ENCODE measurements at regions not wholly inside any gene's neighbourhood (a gene's known extent, or its start where the extent isn't known, plus 50 kb on each side); places are given as distances from the start of the nearest gene placed in this dataset.

DNA sequence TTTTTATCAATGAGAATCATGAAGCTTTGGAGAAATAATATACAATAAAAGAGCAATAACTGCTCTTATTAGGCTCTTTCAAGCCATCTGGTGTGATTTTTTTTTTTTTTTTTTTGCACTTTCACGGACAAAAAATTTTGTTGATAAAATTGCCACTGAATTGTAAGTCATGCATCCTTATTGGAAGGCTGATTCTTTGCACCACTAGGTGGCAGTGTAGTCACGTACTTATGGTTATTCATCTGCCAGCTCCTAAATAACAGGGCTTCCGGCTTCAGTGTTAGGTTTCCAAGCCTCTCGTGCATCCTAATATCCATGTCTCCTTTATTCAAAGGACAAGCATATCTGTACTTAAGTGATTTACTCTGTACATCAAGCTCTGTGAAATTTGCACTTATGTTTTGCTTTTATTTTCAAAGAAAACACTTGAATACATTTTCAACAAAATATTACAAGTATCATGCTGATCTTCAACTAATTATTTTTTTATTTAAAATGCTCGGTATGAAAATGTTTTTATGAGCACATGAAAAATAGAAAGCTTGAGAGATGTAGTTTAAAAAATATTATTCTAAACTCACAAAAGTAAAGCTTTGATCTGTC is 1578.3 kb upstream of the TENM3 start:
- intact Hi-C loops (cut with micrococcal nuclease; ENCODE audit: unreplicated experiment), result loop anchor here (1.0 to 10.0 kb wide), 6 partner anchors 100 to 480 kb away; no protein-coding TSS in a partner anchor
- no peaks in the 10 kb centered on the region for H3K36me3 ChIP-seq (ENCODE audit: insufficient read depth, low read length, poor library complexity, severe bottlenecking)
- peak; percentile 95 for DNase-seq (ENCODE audit: low spot score)
- ChIA-PET POLR2A (ENCODE audit: low non-redundant PET) (interaction anchor here (0.6 to 0.7 kb wide), 2 partner anchors 99 to 276 kb away, joined by 3 to 24 read pairs; no protein-coding TSS in a partner anchor), CTCF (interaction anchor here (0.6 to 3.4 kb wide), 14 partner anchors 10 to 1539 kb away, joined by 3 to 17 read pairs (median 6); no protein-coding TSS in a partner anchor)
- H3K27ac ChIP-seq (ENCODE audit: low read depth, low read length, poor library complexity, severe bottlenecking), result peak overlapping the region; percentile 39
- no peak overlapping the region for H3K4me3 ChIP-seq (ENCODE audit: low read depth, low read length, poor library complexity, severe bottlenecking)
- peaks cover 28% of the 10 kb centered on the region for H3K4me1 ChIP-seq (ENCODE audit: insufficient read depth, low read length, poor library complexity, severe bottlenecking)
- BruUV-seq (replicated peaks), result no TSS peak
- no peaks in the 10 kb centered on the region for H3K9me3 ChIP-seq (ENCODE audit: low read depth, low read length, poor library complexity, severe bottlenecking)
- peak; percentile 84 for TF ChIP-seq CTCF (conservative IDR thresholded peaks at IDR 0.05; ENCODE audit: low read depth, low read length)
- no peak for TF ChIP-seq EZH2 (IDR thresholded peaks at IDR 0.05; ENCODE audit: borderline replicate concordance, low read depth, low read length, poor library complexity, severe bottlenecking)
- H3K27me3 ChIP-seq (replicated peaks; ENCODE audit: insufficient read depth, low read depth, low read length, poor library complexity), result no peaks in the 10 kb centered on the region

- intact Hi-C loops (cut with micrococcal nuclease; ENCODE audit: unreplicated experiment), result loop anchor here (2.0 to 10.0 kb wide), 5 partner anchors 101 to 479 kb away; no protein-coding TSS in a partner anchor
Measured at GRCh38 chr4:180665481-180665880, 1577.7 kb upstream of the TENM3 start.

More at GRCh38 chr4:180665481-180665880, 1577.7 kb upstream of the TENM3 start:
- H3K4me1 ChIP-seq (ENCODE audit: insufficient read depth, low read length, poor library complexity, severe bottlenecking), result peaks cover 28% of the 10 kb centered on the region
- ChIA-PET POLR2A (ENCODE audit: low non-redundant PET) (interaction anchor here (0.7 kb wide), 1 partner anchor 277 kb away, joined by 24 read pairs; no protein-coding TSS in a partner anchor), CTCF (interaction anchor here (0.6 to 3.4 kb wide), 10 partner anchors 10 to 1540 kb away, joined by 3 to 17 read pairs (median 6); no protein-coding TSS in a partner anchor)
- H3K9me3 ChIP-seq (ENCODE audit: low read depth, low read length, poor library complexity, severe bottlenecking), result no peaks in the 10 kb centered on the region
- H3K36me3 ChIP-seq (ENCODE audit: insufficient read depth, low read length, poor library complexity, severe bottlenecking), result no peaks in the 10 kb centered on the region
- TF ChIP-seq EZH2 (IDR thresholded peaks at IDR 0.05; ENCODE audit: borderline replicate concordance, low read depth, low read length, poor library complexity, severe bottlenecking) (no peak), CTCF (conservative IDR thresholded peaks at IDR 0.05; ENCODE audit: low read depth, low read length) (no peak)
- peak overlapping the region; percentile 21 for H3K4me3 ChIP-seq (ENCODE audit: low read depth, low read length, poor library complexity, severe bottlenecking)
- no TSS peak for BruUV-seq (replicated peaks)
- no peaks in the 10 kb centered on the region for H3K27me3 ChIP-seq (replicated peaks; ENCODE audit: insufficient read depth, low read depth, low read length, poor library complexity)
- peak; percentile 48 for DNase-seq (ENCODE audit: low spot score)
- H3K27ac ChIP-seq (ENCODE audit: low read depth, low read length, poor library complexity, severe bottlenecking), result peak overlapping the region; percentile 12
